ENCODE measurements at regions not wholly inside any gene's neighbourhood (a gene's known extent, or its start where the extent isn't known, plus 50 kb on each side); places are given as distances from the start of the nearest gene placed in this dataset.
A peak's percentile ranks its signal among the peaks of the same experiment; 100 is the strongest.

- H4K20me1 ChIP-seq (ENCODE audit: insufficient read depth, low read length), result no peaks in the 10 kb centered on the region
- no peaks in the 10 kb centered on the region for H3K27me3 ChIP-seq (ENCODE audit: insufficient read depth, low read length)
- DNase-seq (ENCODE audit: low read depth) (peak; percentile 32), FAIRE-seq (peak; percentile 81)
- H3K4me1 ChIP-seq (ENCODE audit: insufficient read depth, low read length), result peaks cover 13% of the 10 kb centered on the region
- no peaks in the 10 kb centered on the region for H3K79me2 ChIP-seq (ENCODE audit: insufficient read depth, low read length)
- H3K9ac ChIP-seq (ENCODE audit: low read length), result no peak overlapping the region
- no peaks in the 10 kb centered on the region for H3K36me3 ChIP-seq (ENCODE audit: insufficient read depth, low read length)
- Mint-ChIP-seq H3K9me3 (ENCODE audit: unreplicated experiment) (no peaks in the 10 kb centered on the region), H3K4me3 (ENCODE audit: unreplicated experiment) (no peak overlapping the region), H3K27ac (ENCODE audit: unreplicated experiment) (peak overlapping the region; percentile 55), H3K27me3 (ENCODE audit: low read depth, unreplicated experiment) (no peaks in the 10 kb centered on the region), H3K36me3 (ENCODE audit: low read depth, unreplicated experiment) (no peaks in the 10 kb centered on the region), H3K4me1 (ENCODE audit: low read depth, unreplicated experiment) (peaks cover 22% of the 10 kb centered on the region)
- H3K9me3 ChIP-seq (ENCODE audit: insufficient read depth, low read depth, low read length), result no peaks in the 10 kb centered on the region
- H3K4me3 ChIP-seq (ENCODE audit: insufficient read depth, low read depth, low read length), result no peak overlapping the region
- no peak overlapping the region for H3K27ac ChIP-seq (ENCODE audit: low read depth, low read length)
- H2AFZ ChIP-seq (ENCODE audit: low read depth, low read length), result no peak overlapping the region
- TF ChIP-seq EZH2 (IDR thresholded peaks at IDR 0.05; ENCODE audit: insufficient read depth, low read length), result no peak
- no peak for TF ChIP-seq CTCF (IDR thresholded peaks at IDR 0.05; ENCODE audit: insufficient read depth, low read depth, low read length)
- H3K4me2 ChIP-seq (ENCODE audit: low read length), result no peak overlapping the region
These were observed 208.4 kb downstream of the HHIPL2 start for GRCh38 chr1:222339376-222339947.

DNA sequence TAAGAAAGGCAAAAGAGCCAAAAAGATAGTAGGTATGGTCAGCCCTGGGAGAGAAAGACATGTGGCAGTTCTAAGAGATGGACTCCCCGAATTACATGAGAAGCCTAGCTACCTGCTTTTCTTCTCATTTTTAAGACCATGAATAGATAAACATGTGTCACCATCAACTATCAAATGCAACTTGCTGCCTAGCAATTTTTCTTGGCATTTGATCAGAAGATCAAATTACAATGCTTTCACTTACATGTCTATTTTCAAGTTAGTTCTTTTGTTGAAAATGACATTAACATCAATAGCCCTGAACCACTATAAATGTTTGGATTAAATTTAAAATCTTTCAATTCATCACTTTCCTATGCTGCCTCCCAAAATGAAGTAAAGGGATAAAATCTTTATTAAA, 212.3 kb downstream of the HHIPL2 start:
- Mint-ChIP-seq H3K9me3 (ENCODE audit: unreplicated experiment) (no peaks in the 10 kb centered on the region), H3K36me3 (ENCODE audit: low read depth, unreplicated experiment) (no peaks in the 10 kb centered on the region), H3K4me1 (ENCODE audit: low read depth, unreplicated experiment) (peaks cover 25% of the 10 kb centered on the region), H3K4me3 (ENCODE audit: unreplicated experiment) (no peak overlapping the region), H3K27me3 (ENCODE audit: low read depth, unreplicated experiment) (no peaks in the 10 kb centered on the region), H3K27ac (ENCODE audit: unreplicated experiment) (no peak overlapping the region)
- H3K27me3 ChIP-seq (ENCODE audit: insufficient read depth, low read length), result no peaks in the 10 kb centered on the region
- H3K27ac ChIP-seq (ENCODE audit: low read depth, low read length), result no peak overlapping the region
- H4K20me1 ChIP-seq (ENCODE audit: insufficient read depth, low read length), result no peaks in the 10 kb centered on the region
- H3K4me1 ChIP-seq (ENCODE audit: insufficient read depth, low read length), result peaks cover 30% of the 10 kb centered on the region
- peak; percentile 25 for DNase-seq (ENCODE audit: low read depth)
- no peak overlapping the region for H3K4me2 ChIP-seq (ENCODE audit: low read length)
- H3K4me3 ChIP-seq (ENCODE audit: insufficient read depth, low read depth, low read length), result no peak overlapping the region
- H3K9me3 ChIP-seq (ENCODE audit: insufficient read depth, low read depth, low read length), result no peaks in the 10 kb centered on the region
- H3K9ac ChIP-seq (ENCODE audit: low read length), result no peak overlapping the region
- no peaks in the 10 kb centered on the region for H3K36me3 ChIP-seq (ENCODE audit: insufficient read depth, low read length)
- H2AFZ ChIP-seq (ENCODE audit: low read depth, low read length), result no peak overlapping the region
- FAIRE-seq, result no peak
- TF ChIP-seq CTCF (IDR thresholded peaks at IDR 0.05; ENCODE audit: insufficient read depth, low read depth, low read length) (no peak), EZH2 (IDR thresholded peaks at IDR 0.05; ENCODE audit: insufficient read depth, low read length) (no peak)
- H3K79me2 ChIP-seq (ENCODE audit: insufficient read depth, low read length), result no peaks in the 10 kb centered on the region

- Mint-ChIP-seq H3K27ac (ENCODE audit: unreplicated experiment) (no peak overlapping the region), H3K9me3 (ENCODE audit: unreplicated experiment) (no peaks in the 10 kb centered on the region), H3K4me3 (ENCODE audit: unreplicated experiment) (no peak overlapping the region), H3K27me3 (ENCODE audit: low read depth, unreplicated experiment) (no peaks in the 10 kb centered on the region), H3K4me1 (ENCODE audit: low read depth, unreplicated experiment) (peaks cover 21% of the 10 kb centered on the region), H3K36me3 (ENCODE audit: low read depth, unreplicated experiment) (no peaks in the 10 kb centered on the region)
- Histone ChIP-seq H3K4me2 (ENCODE audit: low read length) (peak overlapping the region; percentile 42), H4K20me1 (ENCODE audit: insufficient read depth, low read length) (no peaks in the 10 kb centered on the region), H3K27me3 (ENCODE audit: insufficient read depth, low read length) (no peaks in the 10 kb centered on the region), H3K79me2 (ENCODE audit: insufficient read depth, low read length) (no peaks in the 10 kb centered on the region), H3K4me3 (ENCODE audit: insufficient read depth, low read depth, low read length) (peak overlapping the region; percentile 24), H3K9me3 (ENCODE audit: insufficient read depth, low read depth, low read length) (no peaks in the 10 kb centered on the region), H3K4me1 (ENCODE audit: insufficient read depth, low read length) (peaks cover 25% of the 10 kb centered on the region), H3K27ac (ENCODE audit: low read depth, low read length) (peak overlapping the region; percentile 91), H3K36me3 (ENCODE audit: insufficient read depth, low read length) (no peaks in the 10 kb centered on the region), H3K9ac (ENCODE audit: low read length) (peak overlapping the region; percentile 64), H2AFZ (ENCODE audit: low read depth, low read length) (peak overlapping the region; percentile 1)
- FAIRE-seq (peak; percentile 93), DNase-seq (ENCODE audit: low read depth) (peak; percentile 83)
- TF ChIP-seq EZH2 (IDR thresholded peaks at IDR 0.05; ENCODE audit: insufficient read depth, low read length), result no peak
- no peak for TF ChIP-seq CTCF (IDR thresholded peaks at IDR 0.05; ENCODE audit: insufficient read depth, low read depth, low read length)
These were observed 213.8 kb downstream of the HHIPL2 start for GRCh38 chr1:222334026-222334680.
